K562 (cell line): ENCODE measurements at regions not wholly inside any gene's neighbourhood (a gene's known extent, or its start where the extent isn't known, plus 50 kb on each side); places are given as distances from the start of the nearest gene placed in this dataset.

Experiments
- KAT8 ChIP-seq: fragments of 450-650 bp; IDR thresholded peaks from 2 replicates; pipeline ENCODE4 v1.6.1; 2016; ENCODE audit warnings: low read depth, mild to moderate bottlenecking
- THAP12 ChIP-seq: fragments of 250-450 bp; sonication (Bioruptor Pico); IDR thresholded peaks from 2 replicates; pipeline ENCODE4 v1.9.0; 2021; ENCODE audit warnings: mild to moderate bottlenecking, inconsistent platforms
- ZBTB40 ChIP-seq, 2 experiments: fragments of 450-650 bp in 1 of 2; sonication (generic) in 1 of 2; formaldehyde crosslinking in 1 of 2; IDR thresholded peaks; 2 replicates each; pipeline versions ENCODE4 v1.7.1 to v1.9.0; 2016 to 2022; ENCODE audit warnings: inconsistent platforms in 1 of 2, mild to moderate bottlenecking in 1 of 2, missing genetic modification reagents in 1 of 2

GRCh38 chr3:168598250-168598649 is 502.5 kb upstream of the GOLIM4 start (continued):
- no peak for TF ChIP-seq ZBTB40 (IDR thresholded peaks at IDR 0.05)
- no peak for TF ChIP-seq ZBTB40 (CRISPR knock-in tag; IDR thresholded peaks at IDR 0.05)
- no peak for TF ChIP-seq THAP12 (CRISPR knock-in tag)
- no peak for TF ChIP-seq KAT8
